CD4-positive, CD25-positive, alpha-beta regulatory T cell (primary cell): ENCODE measurements at regions not wholly inside any gene's neighbourhood (a gene's known extent, or its start where the extent isn't known, plus 50 kb on each side); places are given as distances from the start of the nearest gene placed in this dataset.

Experiments
- ATAC-seq, 2 donors: fragments of 150-1000 bp; cut with Tn5 transposase; one replicate each; pipeline ENCODE4 v1.10.0; 2021; ENCODE audit warnings: low read depth in 2 of 2, moderate number of reproducible peaks in 2 of 2, moderate library complexity in 1 of 2
- DNase-seq, 3 donors: peaks; one replicate each; pipeline versions ENCODE4 v3.0.0 to v3.0.0-alpha.2; 2012 to 2022; ENCODE audit warnings: mixed read lengths in 1 of 3
- H3K27ac ChIP-seq: one replicate; pipeline ENCODE4 v1.7.0; 2013; ENCODE audit warnings: mild to moderate bottlenecking, low read length; ENCODE audit not compliant: insufficient read depth, poor library complexity, severe bottlenecking
- H3K27me3 ChIP-seq: one replicate; pipeline ENCODE4 v1.7.0; 2013; ENCODE audit warnings: low read length; ENCODE audit not compliant: control insufficient read depth, insufficient read depth
- H3K36me3 ChIP-seq: one replicate; pipeline ENCODE4 v1.7.0; 2013; ENCODE audit warnings: mild to moderate bottlenecking, low read length, moderate library complexity; ENCODE audit not compliant: control insufficient read depth, insufficient read depth
- H3K4me1 ChIP-seq: 2 replicates; pipeline ENCODE4 v1.7.0; 2013; ENCODE audit warnings: mild to moderate bottlenecking, low read length; ENCODE audit not compliant: insufficient read depth, control insufficient read depth, poor library complexity, severe bottlenecking
- H3K4me3 ChIP-seq: one replicate; pipeline ENCODE4 v1.7.0; 2013; ENCODE audit warnings: low read depth, mild to moderate bottlenecking, low read length, moderate library complexity
- H3K9me3 ChIP-seq, 2 experiments: 1 replicate in 1 of 2; 2 replicates in 1 of 2; pipeline ENCODE4 v1.7.0; 2013; ENCODE audit warnings: low read length in 2 of 2, mild to moderate bottlenecking in 1 of 2, moderate library complexity in 1 of 2; ENCODE audit not compliant: control insufficient read depth in 2 of 2
- H3K27ac Mint-ChIP-seq, 3 donors: one replicate each; pipeline ENCODE4 v1.8.0; 2020 to 2022; ENCODE audit warnings: mild to moderate bottlenecking in 3 of 3, mixed read lengths in 3 of 3, moderate library complexity in 2 of 3
- H3K27me3 Mint-ChIP-seq: one replicate; pipeline ENCODE4 v1.8.0; 2022; ENCODE audit warnings: mild to moderate bottlenecking, mixed read lengths
- H3K36me3 Mint-ChIP-seq: one replicate; pipeline ENCODE4 v1.8.0; 2020; ENCODE audit warnings: mixed read lengths
- H3K4me1 Mint-ChIP-seq, 4 donors: one replicate each; pipeline ENCODE4 v1.8.0; 2020 to 2022; ENCODE audit warnings: mixed read lengths in 4 of 4, mild to moderate bottlenecking in 1 of 4
- H3K4me3 Mint-ChIP-seq, 4 donors: one replicate each; pipeline ENCODE4 v1.8.0; 2020 to 2022; ENCODE audit warnings: mild to moderate bottlenecking in 4 of 4, mixed read lengths in 4 of 4, moderate library complexity in 3 of 4
- H3K9me3 Mint-ChIP-seq, 7 donors: one replicate each; pipeline ENCODE4 v1.8.0; 2020 to 2022; ENCODE audit warnings: mixed read lengths in 7 of 7, mild to moderate bottlenecking in 3 of 7, moderate library complexity in 2 of 7

- H3K36me3 Mint-ChIP-seq: no peaks in the 10 kb centered on the region
- H3K4me3 Mint-ChIP-seq: no peak overlapping the region
- H3K4me1 Mint-ChIP-seq: no peaks in the 10 kb centered on the region
- H3K9me3 Mint-ChIP-seq: peaks cover 0 to 20% (median under 1%) of the 10 kb centered on the region in 7 donors
- no peak overlapping the region for H3K27ac ChIP-seq
- no peak overlapping the region for H3K27ac Mint-ChIP-seq
- no peak overlapping the region for H3K4me3 ChIP-seq
- H3K9me3 ChIP-seq: no peaks in the 10 kb centered on the region
- no peak for DNase-seq
- no peaks in the 10 kb centered on the region for H3K36me3 ChIP-seq
- ATAC-seq: no peak
- H3K4me1 ChIP-seq: no peaks in the 10 kb centered on the region
- H3K27me3 Mint-ChIP-seq: no peaks in the 10 kb centered on the region
- H3K27me3 ChIP-seq: no peaks in the 10 kb centered on the region
Observed at GRCh38 chr7:113483657-113484056, 365.3 kb upstream of the SMIM30 start.

GRCh38 chr7:113480537-113480936 lies 362.2 kb upstream of the SMIM30 start:
- DNase-seq (no peak), ATAC-seq (no peak)
- H3K4me1 Mint-ChIP-seq: no peaks in the 10 kb centered on the region
- H3K36me3 Mint-ChIP-seq: no peaks in the 10 kb centered on the region
- Histone ChIP-seq H3K9me3 (no peaks in the 10 kb centered on the region), H3K4me1 (no peaks in the 10 kb centered on the region), H3K27ac (no peak overlapping the region), H3K4me3 (no peak overlapping the region), H3K36me3 (no peaks in the 10 kb centered on the region), H3K27me3 (no peaks in the 10 kb centered on the region)
- H3K4me3 Mint-ChIP-seq: no peak overlapping the region
- no peaks in the 10 kb centered on the region for H3K27me3 Mint-ChIP-seq
- no peak overlapping the region for H3K27ac Mint-ChIP-seq
- peaks cover 0 to 14% (median 2%) of the 10 kb centered on the region in 7 donors for H3K9me3 Mint-ChIP-seq

GRCh38 chr7:113464096-113464855 lies 345.9 kb upstream of the SMIM30 start:
- H3K27ac Mint-ChIP-seq: no peak overlapping the region

GRCh38 chr7:113460067-113460466 lies 341.7 kb upstream of the SMIM30 start:
- DNase-seq (no peak), ATAC-seq (no peak)
- H3K27ac Mint-ChIP-seq: no peak overlapping the region
- no peaks in the 10 kb centered on the region for H3K27me3 Mint-ChIP-seq
- Histone ChIP-seq H3K36me3 (no peaks in the 10 kb centered on the region), H3K4me3 (no peak overlapping the region), H3K27me3 (no peaks in the 10 kb centered on the region), H3K4me1 (no peaks in the 10 kb centered on the region), H3K27ac (no peak overlapping the region), H3K9me3 (no peaks in the 10 kb centered on the region)
- no peak overlapping the region for H3K4me3 Mint-ChIP-seq
- peaks cover 0 to 7% (median 0%) of the 10 kb centered on the region in 4 donors for H3K4me1 Mint-ChIP-seq
- H3K36me3 Mint-ChIP-seq: no peaks in the 10 kb centered on the region
- peaks cover 0 to 6% (median 2%) of the 10 kb centered on the region in 7 donors for H3K9me3 Mint-ChIP-seq

More at GRCh38 chr7:113464096-113464855, 345.9 kb upstream of the SMIM30 start:
- no peaks in the 10 kb centered on the region for H3K36me3 ChIP-seq
- no peak overlapping the region for H3K27ac ChIP-seq
- DNase-seq (no peak), ATAC-seq (no peak)
- no peak overlapping the region for H3K4me3 ChIP-seq
- H3K36me3 Mint-ChIP-seq: no peaks in the 10 kb centered on the region
- no peak overlapping the region for H3K4me3 Mint-ChIP-seq
- peaks cover 0 to 14% (median 4%) of the 10 kb centered on the region in 7 donors for H3K9me3 Mint-ChIP-seq
- no peaks in the 10 kb centered on the region for H3K4me1 ChIP-seq
- H3K4me1 Mint-ChIP-seq: peaks cover 0 to 7% (median 0%) of the 10 kb centered on the region in 4 donors
- no peaks in the 10 kb centered on the region for H3K27me3 ChIP-seq
- no peaks in the 10 kb centered on the region for H3K27me3 Mint-ChIP-seq
- H3K9me3 ChIP-seq: no peaks in the 10 kb centered on the region

- Histone ChIP-seq H3K27ac (no peak overlapping the region), H3K9me3 (no peaks in the 10 kb centered on the region), H3K4me1 (no peaks in the 10 kb centered on the region), H3K4me3 (no peak overlapping the region), H3K27me3 (no peaks in the 10 kb centered on the region), H3K36me3 (no peaks in the 10 kb centered on the region)
- H3K27me3 Mint-ChIP-seq: no peaks in the 10 kb centered on the region
- H3K4me1 Mint-ChIP-seq: no peaks in the 10 kb centered on the region
- ATAC-seq (no peak), DNase-seq (no peak)
- no peak overlapping the region for H3K27ac Mint-ChIP-seq
- no peak overlapping the region for H3K4me3 Mint-ChIP-seq
- H3K36me3 Mint-ChIP-seq: no peaks in the 10 kb centered on the region
- H3K9me3 Mint-ChIP-seq: peaks cover 0 to 2% (median 0%) of the 10 kb centered on the region in 7 donors
Observed at GRCh38 chr7:113456533-113456932, 338.2 kb upstream of the SMIM30 start.

GRCh38 chr7:113454597-113455169 lies 336.3 kb upstream of the SMIM30 start:
- no peaks in the 10 kb centered on the region for H3K4me1 Mint-ChIP-seq
- no peaks in the 10 kb centered on the region for H3K36me3 Mint-ChIP-seq
- Histone ChIP-seq H3K36me3 (no peaks in the 10 kb centered on the region), H3K4me3 (no peak overlapping the region), H3K4me1 (no peaks in the 10 kb centered on the region), H3K9me3 (no peaks in the 10 kb centered on the region), H3K27me3 (no peaks in the 10 kb centered on the region), H3K27ac (no peak overlapping the region)
- no peak for DNase-seq
- H3K27ac Mint-ChIP-seq: no peak overlapping the region
- no peak overlapping the region for H3K4me3 Mint-ChIP-seq
- no peak for ATAC-seq
- no peaks in the 10 kb centered on the region for H3K27me3 Mint-ChIP-seq
- peaks cover 0 to 2% (median 0%) of the 10 kb centered on the region in 7 donors for H3K9me3 Mint-ChIP-seq

GRCh38 chr7:113452245-113452644 lies 333.9 kb upstream of the SMIM30 start:
- Histone ChIP-seq H3K27me3 (no peaks in the 10 kb centered on the region), H3K4me3 (no peak overlapping the region), H3K27ac (no peak overlapping the region), H3K9me3 (no peaks in the 10 kb centered on the region), H3K4me1 (no peaks in the 10 kb centered on the region), H3K36me3 (no peaks in the 10 kb centered on the region)
- Mint-ChIP-seq H3K27ac (no peak overlapping the region), H3K36me3 (no peaks in the 10 kb centered on the region), H3K9me3 (no peaks in the 10 kb centered on the region), H3K27me3 (no peaks in the 10 kb centered on the region), H3K4me1 (no peaks in the 10 kb centered on the region), H3K4me3 (no peak overlapping the region)
- DNase-seq (no peak), ATAC-seq (no peak)

- H3K4me1 Mint-ChIP-seq: no peaks in the 10 kb centered on the region
- no peaks in the 10 kb centered on the region for H3K4me1 ChIP-seq
- no peak for DNase-seq
- ATAC-seq: no peak
- H3K27me3 Mint-ChIP-seq: no peaks in the 10 kb centered on the region
- H3K27me3 ChIP-seq: no peaks in the 10 kb centered on the region
- no peak overlapping the region for H3K4me3 Mint-ChIP-seq
- no peak overlapping the region for H3K4me3 ChIP-seq
- peaks cover 0 to 3% (median 0%) of the 10 kb centered on the region in 7 donors for H3K9me3 Mint-ChIP-seq
- no peaks in the 10 kb centered on the region for H3K36me3 Mint-ChIP-seq
- no peak overlapping the region for H3K27ac Mint-ChIP-seq
- no peak overlapping the region for H3K27ac ChIP-seq
- no peaks in the 10 kb centered on the region for H3K36me3 ChIP-seq
- no peaks in the 10 kb centered on the region for H3K9me3 ChIP-seq
Observed at GRCh38 chr7:113446791-113447190, 328.4 kb upstream of the SMIM30 start.
